Keratinocyte (primary cell): ENCODE measurements at regions not wholly inside any gene's neighbourhood (a gene's known extent, or its start where the extent isn't known, plus 50 kb on each side); places are given as distances from the start of the nearest gene placed in this dataset.

Source experiments
- DNase-seq: peaks from one replicate; pipeline ENCODE4 v3.0.0-alpha.2; 2011; ENCODE audit warnings: low read depth, missing footprints, low spot score
- FAIRE-seq: peaks from 2 replicates; lab custom pipeline; 2011; peaks lifted over from hg19 to GRCh38; lab: Jason Lieb, UNC
- H2AFZ ChIP-seq: 2 replicates; pipeline ENCODE4 v1.6.0; 2012; ENCODE audit warnings: low read length, control low read depth, inconsistent platforms; ENCODE audit not compliant: control insufficient read depth
- H3K27ac ChIP-seq: 2 replicates; pipeline ENCODE4 v1.5.1; 2011; ENCODE audit warnings: low read length; ENCODE audit not compliant: control insufficient read depth, insufficient read depth
- H3K27me3 ChIP-seq: 3 replicates; pipeline ENCODE4 v1.6.0; 2011; ENCODE audit warnings: low read length; ENCODE audit not compliant: control insufficient read depth, insufficient read depth; ENCODE audit errors: extremely low read depth
- H3K36me3 ChIP-seq, 2 experiments: 2 replicates in 1 of 2; 3 replicates in 1 of 2; pipeline ENCODE4 v1.5.1; 2011; ENCODE audit warnings: low read length in 2 of 2, mild to moderate bottlenecking in 1 of 2; ENCODE audit not compliant: control insufficient read depth in 2 of 2, insufficient read depth in 2 of 2; ENCODE audit errors: extremely low read depth in 1 of 2
- H3K4me1 ChIP-seq: 3 replicates; pipeline ENCODE4 v1.5.1; 2011; ENCODE audit warnings: low read length; ENCODE audit not compliant: control insufficient read depth, insufficient read depth; ENCODE audit errors: extremely low read depth
- H3K4me2 ChIP-seq: 3 replicates; pipeline ENCODE4 v1.6.0; 2011; ENCODE audit warnings: low read depth, low read length; ENCODE audit not compliant: control insufficient read depth, insufficient read depth; ENCODE audit errors: extremely low read depth
- H3K4me3 ChIP-seq, 3 experiments: fragments of 200-600 bp in 1 of 3; sonication (generic) in 1 of 3; 2 replicates in 2 of 3; 3 replicates in 1 of 3; pipeline ENCODE4 v1.5.1; 2011 to 2016; ENCODE audit warnings: low read length in 3 of 3, mild to moderate bottlenecking in 3 of 3, control low read depth in 2 of 3, inconsistent platforms in 1 of 3, low read depth in 1 of 3, mixed read lengths in 1 of 3, mixed run types in 1 of 3, moderate library complexity in 1 of 3; ENCODE audit not compliant: control insufficient read depth in 2 of 3, insufficient read depth in 2 of 3; ENCODE audit errors: extremely low read depth in 1 of 3
- H3K79me2 ChIP-seq: 2 replicates; pipeline ENCODE4 v1.6.0; 2012; ENCODE audit warnings: low read length; ENCODE audit not compliant: control insufficient read depth, insufficient read depth
- H3K9ac ChIP-seq: 3 replicates; pipeline ENCODE4 v1.6.0; 2011; ENCODE audit warnings: low read length; ENCODE audit not compliant: control insufficient read depth, insufficient read depth; ENCODE audit errors: extremely low read depth
- H3K9me1 ChIP-seq: 3 replicates; pipeline ENCODE4 v1.6.0; 2011; ENCODE audit warnings: low read length; ENCODE audit not compliant: control insufficient read depth, insufficient read depth; ENCODE audit errors: extremely low read depth
- H3K9me3 ChIP-seq: 2 replicates; pipeline ENCODE4 v1.5.1; 2012; ENCODE audit warnings: low read depth, low read length; ENCODE audit not compliant: control insufficient read depth
- H4K20me1 ChIP-seq: 3 replicates; pipeline ENCODE4 v1.6.0; 2011; ENCODE audit warnings: low read length; ENCODE audit not compliant: control insufficient read depth, insufficient read depth; ENCODE audit errors: extremely low read depth
- CTCF ChIP-seq, 3 experiments: IDR thresholded peaks in 1 of 3; conservative IDR thresholded peaks in 1 of 3; optimal IDR thresholded peaks in 1 of 3; 2 replicates in 2 of 3; 3 replicates in 1 of 3; pipeline versions ENCODE3 to v1.5.1; 2011; ENCODE audit warnings: low read length in 3 of 3, mild to moderate bottlenecking in 3 of 3, moderate library complexity in 2 of 3, control low read depth in 1 of 3, inconsistent platforms in 1 of 3; ENCODE audit not compliant: insufficient read depth in 2 of 3; ENCODE audit errors: extremely low read depth in 1 of 3
- EZH2 ChIP-seq: IDR thresholded peaks from one replicate; pipeline ENCODE4 v1.6.1; 2012; ENCODE audit warnings: inconsistent platforms, mild to moderate bottlenecking, low read length, moderate library complexity
- dilution Hi-C: fragments of 300-500 bp; cut with MboI; formaldehyde crosslinking; loops from one replicate; pipeline ENCODE4 v1.7.0; 2020; ENCODE audit warnings: low sequenced_read_pairs; ENCODE audit not compliant: extremely low pct_ligation_motif_present

GRCh38 chr18:27497246-27497645 is 312.1 kb upstream of the CHST9 start:
- Histone ChIP-seq H3K79me2 (no peaks in the 10 kb centered on the region), H3K9me1 (no peaks in the 10 kb centered on the region), H3K4me3 (no peak overlapping the region), H3K27me3 (no peaks in the 10 kb centered on the region), H3K9ac (no peak overlapping the region), H3K4me2 (no peak overlapping the region), H3K4me1 (no peaks in the 10 kb centered on the region), H3K9me3 (no peaks in the 10 kb centered on the region), H2AFZ (no peak overlapping the region), H4K20me1 (no peaks in the 10 kb centered on the region), H3K27ac (no peak overlapping the region), H3K36me3 (no peaks in the 10 kb centered on the region)
- FAIRE-seq (no peak), DNase-seq (no peak)
- TF ChIP-seq CTCF (optimal IDR thresholded peaks at IDR 0.05 in 1 of 3, IDR thresholded peaks at IDR 0.05 in 1 of 3, conservative IDR thresholded peaks at IDR 0.05 in 1 of 3; ENCODE audit: extremely low read depth in 1 of 3, insufficient read depth in 2 of 3, low read length in 3 of 3), result no peak
- no peak for TF ChIP-seq EZH2
- dilution Hi-C loops, result no loop called here

- Histone ChIP-seq H3K4me2 (no peak overlapping the region), H3K4me1 (no peaks in the 10 kb centered on the region), H3K79me2 (no peaks in the 10 kb centered on the region), H3K9me1 (no peaks in the 10 kb centered on the region), H2AFZ (no peak overlapping the region), H4K20me1 (no peaks in the 10 kb centered on the region), H3K9ac (no peak overlapping the region), H3K9me3 (no peaks in the 10 kb centered on the region), H3K36me3 (no peaks in the 10 kb centered on the region), H3K27ac (no peak overlapping the region), H3K27me3 (no peaks in the 10 kb centered on the region), H3K4me3 (no peak overlapping the region)
- FAIRE-seq (no peak), DNase-seq (no peak)
- TF ChIP-seq EZH2 (no peak), CTCF (optimal IDR thresholded peaks at IDR 0.05 in 1 of 3, IDR thresholded peaks at IDR 0.05 in 1 of 3, conservative IDR thresholded peaks at IDR 0.05 in 1 of 3; ENCODE audit: extremely low read depth in 1 of 3, insufficient read depth in 2 of 3, low read length in 3 of 3) (no peak)
- dilution Hi-C loops, result no loop called here
Observed at GRCh38 chr18:27493182-27493581, 308.1 kb upstream of the CHST9 start.
